ENCODE measurements at regions not wholly inside any gene's neighbourhood (a gene's known extent, or its start where the extent isn't known, plus 50 kb on each side); places are given as distances from the start of the nearest gene placed in this dataset.

DNA sequence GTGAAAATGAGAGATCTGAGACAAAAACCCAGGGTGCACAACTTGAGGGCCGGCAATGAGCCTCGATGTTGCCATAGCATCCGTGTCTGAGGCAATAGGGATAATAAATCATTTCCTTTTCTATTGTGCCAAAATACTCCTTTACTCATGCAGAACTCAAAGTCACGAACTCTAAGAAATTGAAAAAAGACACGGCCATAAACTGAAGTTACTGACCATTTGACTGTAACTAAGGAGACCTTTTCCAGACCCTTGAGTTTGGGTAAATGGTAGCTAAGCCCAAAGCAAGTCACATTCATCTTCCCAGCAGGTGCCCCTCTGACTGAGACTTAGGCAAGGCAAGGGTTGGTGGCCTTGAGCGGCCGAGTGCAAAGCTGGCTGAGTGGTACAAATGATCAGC, 141.2 kb upstream of the SLCO3A1 start:
- no TSS peak for BruUV-seq (replicated peaks)
- intact Hi-C loops (cut with micrococcal nuclease): no loop called here
- H3K27me3 ChIP-seq (ENCODE audit: control insufficient read depth in 2 of 2, insufficient read depth in 2 of 2, low read length in 2 of 2): peaks cover 0 to 9% of the 10 kb centered on the region in 2 experiments; a peak in 2 of 5 replicates
- in situ Hi-C loops (cut with MboI): no loop called here
- ChIA-PET CTCF (ENCODE audit: low intra/inter-chr PET ratio) (no interaction called here), POLR2A (no interaction called here)
- ATAC-seq (no peak), DNase-seq (ENCODE audit: extremely low read depth in 1 of 4, low spot score in 3 of 4) (no peak), FAIRE-seq (no peak)
- WGBS (ENCODE audit: insufficient coverage, low coverage, missing lambda C conversion rate): 0% methylated on average over 7 of the region's 7 CpGs
- no peak overlapping the region for H3K4me3 ChIP-seq
- H3K9ac ChIP-seq (ENCODE audit: insufficient read depth in 1 of 2, low read depth in 2 of 2, low read length in 2 of 2): no peak overlapping the region
- no peaks in the 10 kb centered on the region for H3K9me3 ChIP-seq (replicated peaks; ENCODE audit: control insufficient read depth, insufficient read depth, low read depth, low read length)
- H3K79me2 ChIP-seq (ENCODE audit: control insufficient read depth, insufficient read depth, low read length): no peaks in the 10 kb centered on the region
- H2AFZ ChIP-seq (ENCODE audit: low read depth, low read length): no peak overlapping the region
- H3K9me1 ChIP-seq (ENCODE audit: control insufficient read depth, insufficient read depth, low read length): no peaks in the 10 kb centered on the region
- no peaks in the 10 kb centered on the region for H3K4me1 ChIP-seq (replicated peaks in 1 of 2; ENCODE audit: control insufficient read depth in 2 of 2, insufficient read depth in 2 of 2, low read length in 2 of 2)
- no peaks in the 10 kb centered on the region for H3K36me3 ChIP-seq (ENCODE audit: control insufficient read depth, insufficient read depth, low read length)
- no peak overlapping the region for H3K4me2 ChIP-seq (ENCODE audit: insufficient read depth, low read length)
- no peaks in the 10 kb centered on the region for H4K20me1 ChIP-seq (replicated peaks; ENCODE audit: control insufficient read depth, insufficient read depth, low read length)
- H3K27ac ChIP-seq (ENCODE audit: extremely low read depth, low read depth, low read length): no peak overlapping the region
- TF ChIP-seq, protein P1, sequence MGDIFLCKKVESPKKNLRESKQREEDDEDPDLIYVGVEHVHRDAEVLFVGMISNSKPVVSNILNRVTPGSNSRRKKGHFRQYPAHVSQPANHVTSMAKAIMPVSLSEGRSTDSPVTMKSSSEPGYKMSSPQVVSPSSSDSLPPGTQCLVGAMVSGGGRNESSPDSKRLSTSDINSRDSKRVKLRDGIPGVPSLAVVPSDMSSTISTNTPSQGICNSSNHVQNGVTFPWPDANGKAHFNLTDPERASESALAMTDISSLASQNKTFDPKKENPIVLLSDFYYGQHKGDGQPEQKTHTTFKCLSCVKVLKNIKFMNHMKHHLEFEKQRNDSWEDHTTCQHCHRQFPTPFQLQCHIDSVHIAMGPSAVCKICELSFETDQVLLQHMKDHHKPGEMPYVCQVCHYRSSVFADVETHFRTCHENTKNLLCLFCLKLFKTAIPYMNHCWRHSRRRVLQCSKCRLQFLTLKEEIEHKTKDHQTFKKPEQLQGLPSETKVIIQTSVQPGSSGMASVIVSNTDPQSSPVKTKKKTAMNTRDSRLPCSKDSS (IDR thresholded peaks at IDR 0.05; ENCODE audit: low read depth, partially characterized antibody): no peak
- TF ChIP-seq TCF3 (CRISPR knock-in tag; IDR thresholded peaks at IDR 0.05): no peak
- TF ChIP-seq STAG1 (CRISPR knock-in tag; IDR thresholded peaks at IDR 0.05; ENCODE audit: borderline replicate concordance): no peak
- TF ChIP-seq FOS (IDR thresholded peaks at IDR 0.05; ENCODE audit: extremely low read depth, insufficient read length): no peak
- TF ChIP-seq NR1H2 (CRISPR knock-in tag; IDR thresholded peaks at IDR 0.05): no peak
- TF ChIP-seq CHD2 (IDR thresholded peaks at IDR 0.05; ENCODE audit: low read depth, low read length): no peak
- TF ChIP-seq ZNF263 (CRISPR knock-in tag; IDR thresholded peaks at IDR 0.05; ENCODE audit: borderline replicate concordance): no peak
- no peak for TF ChIP-seq ILF3 (IDR thresholded peaks at IDR 0.05; ENCODE audit: borderline replicate concordance)
- TF ChIP-seq, protein P2, sequence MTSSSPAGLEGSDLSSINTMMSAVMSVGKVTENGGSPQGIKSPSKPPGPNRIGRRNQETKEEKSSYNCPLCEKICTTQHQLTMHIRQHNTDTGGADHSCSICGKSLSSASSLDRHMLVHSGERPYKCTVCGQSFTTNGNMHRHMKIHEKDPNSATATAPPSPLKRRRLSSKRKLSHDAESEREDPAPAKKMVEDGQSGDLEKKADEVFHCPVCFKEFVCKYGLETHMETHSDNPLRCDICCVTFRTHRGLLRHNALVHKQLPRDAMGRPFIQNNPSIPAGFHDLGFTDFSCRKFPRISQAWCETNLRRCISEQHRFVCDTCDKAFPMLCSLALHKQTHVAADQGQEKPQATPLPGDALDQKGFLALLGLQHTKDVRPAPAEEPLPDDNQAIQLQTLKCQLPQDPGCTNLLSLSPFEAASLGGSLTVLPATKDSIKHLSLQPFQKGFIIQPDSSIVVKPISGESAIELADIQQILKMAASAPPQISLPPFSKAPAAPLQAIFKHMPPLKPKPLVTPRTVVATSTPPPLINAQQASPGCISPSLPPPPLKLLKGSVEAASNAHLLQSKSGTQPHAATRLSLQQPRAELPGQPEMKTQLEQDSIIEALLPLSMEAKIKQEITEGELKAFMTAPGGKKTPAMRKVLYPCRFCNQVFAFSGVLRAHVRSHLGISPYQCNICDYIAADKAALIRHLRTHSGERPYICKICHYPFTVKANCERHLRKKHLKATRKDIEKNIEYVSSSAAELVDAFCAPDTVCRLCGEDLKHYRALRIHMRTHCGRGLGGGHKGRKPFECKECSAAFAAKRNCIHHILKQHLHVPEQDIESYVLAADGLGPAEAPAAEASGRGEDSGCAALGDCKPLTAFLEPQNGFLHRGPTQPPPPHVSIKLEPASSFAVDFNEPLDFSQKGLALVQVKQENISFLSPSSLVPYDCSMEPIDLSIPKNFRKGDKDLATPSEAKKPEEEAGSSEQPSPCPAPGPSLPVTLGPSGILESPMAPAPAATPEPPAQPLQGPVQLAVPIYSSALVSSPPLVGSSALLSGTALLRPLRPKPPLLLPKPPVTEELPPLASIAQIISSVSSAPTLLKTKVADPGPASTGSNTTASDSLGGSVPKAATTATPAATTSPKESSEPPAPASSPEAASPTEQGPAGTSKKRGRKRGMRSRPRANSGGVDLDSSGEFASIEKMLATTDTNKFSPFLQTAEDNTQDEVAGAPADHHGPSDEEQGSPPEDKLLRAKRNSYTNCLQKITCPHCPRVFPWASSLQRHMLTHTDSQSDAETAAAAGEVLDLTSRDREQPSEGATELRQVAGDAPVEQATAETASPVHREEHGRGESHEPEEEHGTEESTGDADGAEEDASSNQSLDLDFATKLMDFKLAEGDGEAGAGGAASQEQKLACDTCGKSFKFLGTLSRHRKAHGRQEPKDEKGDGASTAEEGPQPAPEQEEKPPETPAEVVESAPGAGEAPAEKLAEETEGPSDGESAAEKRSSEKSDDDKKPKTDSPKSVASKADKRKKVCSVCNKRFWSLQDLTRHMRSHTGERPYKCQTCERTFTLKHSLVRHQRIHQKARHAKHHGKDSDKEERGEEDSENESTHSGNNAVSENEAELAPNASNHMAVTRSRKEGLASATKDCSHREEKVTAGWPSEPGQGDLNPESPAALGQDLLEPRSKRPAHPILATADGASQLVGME (CRISPR knock-in tag; IDR thresholded peaks at IDR 0.05): no peak
